Karpas-422 (cell line): ENCODE measurements at regions not wholly inside any gene's neighbourhood (a gene's known extent, or its start where the extent isn't known, plus 50 kb on each side); places are given as distances from the start of the nearest gene placed in this dataset.
"Not testable (repeated sequence)": the region's sequence is repeated elsewhere in the genome, so short reads cannot be mapped to it uniquely, and the experiment has no call there.

Experiments used
- DNase-seq: peaks from one replicate; pipeline ENCODE4 v3.0.0-alpha.2; 2015
- H2AFZ ChIP-seq: fragments of 200-600 bp; sonication (generic); 2 replicates; pipeline ENCODE4 v1.6.1; 2014; ENCODE audit warnings: antibody characterized with exemption, low read length, mixed read lengths
- H3K27ac ChIP-seq: fragments of 200-600 bp; sonication (generic); 2 replicates; pipeline ENCODE4 v1.5.1; 2014; ENCODE audit warnings: mild to moderate bottlenecking, low read length, moderate library complexity
- H3K27me3 ChIP-seq: fragments of 200-600 bp; sonication (generic); 2 replicates; pipeline ENCODE4 v1.6.1; 2014; ENCODE audit warnings: low read length, mixed read lengths
- H3K36me3 ChIP-seq: fragments of 200-600 bp; sonication (generic); 2 replicates; pipeline ENCODE4 v1.6.1; 2014; ENCODE audit warnings: low read length, mixed read lengths; ENCODE audit not compliant: insufficient read depth
- H3K4me1 ChIP-seq: fragments of 200-600 bp; sonication (generic); 2 replicates; pipeline ENCODE4 v1.6.1; 2014; ENCODE audit warnings: mild to moderate bottlenecking, low read length, mixed read lengths
- H3K4me2 ChIP-seq: fragments of 200-600 bp; sonication (generic); 2 replicates; pipeline ENCODE4 v1.6.1; 2014; ENCODE audit warnings: low read length, low read depth, mild to moderate bottlenecking; ENCODE audit not compliant: poor library complexity, severe bottlenecking
- H3K4me3 ChIP-seq: fragments of 200-600 bp; sonication (generic); 2 replicates; pipeline ENCODE4 v1.5.1; 2014; ENCODE audit warnings: mild to moderate bottlenecking, antibody characterized with exemption, low read length, mixed read lengths
- H3K79me2 ChIP-seq: fragments of 200-600 bp; sonication (generic); 2 replicates; pipeline ENCODE4 v1.6.1; 2014; ENCODE audit warnings: mild to moderate bottlenecking, low read length, mixed read lengths
- H3K9ac ChIP-seq: fragments of 200-600 bp; sonication (generic); 2 replicates; pipeline ENCODE4 v1.6.0; 2014; ENCODE audit warnings: low read length
- H3K9me2 ChIP-seq: fragments of 200-600 bp; sonication (generic), shearing (Covaris generic); replicated peaks from 2 replicates; pipeline ENCODE4 v1.6.0; 2014; ENCODE audit warnings: mild to moderate bottlenecking, low read length, moderate library complexity; ENCODE audit not compliant: insufficient read depth
- H3K9me3 ChIP-seq: fragments of 300-700, 200-600 bp; sonication (generic); 2 replicates; pipeline ENCODE4 v1.6.1; 2014; ENCODE audit warnings: low read length, mixed read lengths
- H4K20me1 ChIP-seq: fragments of 200-600 bp; sonication (generic); 2 replicates; pipeline ENCODE4 v1.6.1; 2014; ENCODE audit warnings: mild to moderate bottlenecking, antibody characterized with exemption, low read length, low read depth; ENCODE audit not compliant: insufficient read depth

DNA sequence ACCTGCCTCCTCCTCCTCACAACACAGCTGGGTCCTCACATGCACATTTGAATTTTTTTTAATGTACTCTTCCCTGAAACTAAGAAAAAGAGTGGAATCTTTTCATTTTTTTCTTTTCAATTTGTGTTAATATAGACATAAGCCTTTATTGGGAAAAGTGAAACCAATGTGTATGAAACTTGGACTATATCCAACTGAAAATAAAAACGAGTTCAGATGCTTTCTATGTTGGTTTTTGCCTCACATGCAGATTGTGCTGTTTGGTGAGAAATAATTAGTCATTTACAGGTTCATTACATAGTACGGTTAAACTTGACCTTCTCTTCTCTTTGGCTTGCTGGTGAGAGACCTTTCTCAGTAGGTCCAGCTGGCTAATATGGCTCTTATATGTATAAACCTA is 515.2 kb upstream of the FANCL start:
- Histone ChIP-seq H3K27me3 (no peaks in the 10 kb centered on the region; the same call in 1 of the 2 replicates), H3K4me2 (no peak overlapping the region), H3K27ac (no peak overlapping the region), H3K79me2 (no peaks in the 10 kb centered on the region), H2AFZ (no peak overlapping the region), H3K4me3 (no peak overlapping the region), H3K9me3 (no peaks in the 10 kb centered on the region), H3K9me2 (no peaks in the 10 kb centered on the region), H3K4me1 (no peaks in the 10 kb centered on the region), H3K36me3 (no peaks in the 10 kb centered on the region), H4K20me1 (no peaks in the 10 kb centered on the region), H3K9ac (no peak overlapping the region)
- no peak for DNase-seq

DNA sequence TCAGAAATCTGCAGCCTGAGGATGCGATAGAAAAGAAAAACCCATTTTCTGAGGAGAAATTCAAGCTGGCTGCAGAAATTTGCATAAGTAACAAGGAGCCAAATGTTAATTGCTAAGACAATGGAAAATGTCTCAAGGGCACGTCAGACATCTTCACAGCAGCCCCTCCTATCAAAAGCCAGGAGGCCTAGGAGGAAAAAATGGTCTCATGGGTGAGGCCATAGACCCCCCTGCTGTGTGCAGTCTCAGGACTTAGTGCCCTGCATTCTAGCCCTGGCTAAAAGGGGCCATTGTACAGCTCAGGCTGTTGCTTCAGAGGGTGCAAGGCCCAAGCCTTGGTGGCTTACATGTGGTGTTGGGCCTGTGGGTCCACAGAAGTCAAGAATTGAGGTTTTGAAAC is 511.4 kb upstream of the FANCL start:
- not testable (repeated sequence) for H3K79me2 ChIP-seq, H3K4me2 ChIP-seq, DNase-seq, H3K27ac ChIP-seq, H3K36me3 ChIP-seq, H2AFZ ChIP-seq, H3K4me1 ChIP-seq, H3K9me3 ChIP-seq, H4K20me1 ChIP-seq, H3K4me3 ChIP-seq, H3K27me3 ChIP-seq, H3K9me2 ChIP-seq, H3K9ac ChIP-seq

DNA sequence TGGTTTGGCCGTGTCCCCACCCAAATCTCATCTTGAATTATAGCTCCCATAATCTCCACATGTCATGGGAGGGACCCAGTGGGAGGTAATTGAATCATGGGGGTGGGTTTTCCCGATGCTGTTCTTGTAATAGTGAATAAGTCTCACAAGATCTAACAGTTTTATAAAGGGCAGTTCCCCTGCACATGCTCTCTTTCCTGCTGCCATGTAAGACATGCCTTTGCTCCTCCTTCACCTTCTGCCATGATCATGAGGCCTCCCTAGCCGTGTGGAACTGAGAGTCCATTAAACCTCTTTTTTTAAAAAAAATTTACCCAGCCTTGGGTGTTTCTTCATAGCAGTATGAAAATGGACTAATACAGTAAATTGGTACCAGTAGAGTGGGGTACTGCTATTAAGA is 510.6 kb upstream of the FANCL start:
- DNase-seq, H3K79me2 ChIP-seq, H3K27me3 ChIP-seq, H3K4me3 ChIP-seq, H3K4me1 ChIP-seq, H3K36me3 ChIP-seq, H3K9me3 ChIP-seq, H3K9ac ChIP-seq, H4K20me1 ChIP-seq, H3K27ac ChIP-seq, H3K4me2 ChIP-seq, H3K9me2 ChIP-seq, H2AFZ ChIP-seq: not testable (repeated sequence)

DNA sequence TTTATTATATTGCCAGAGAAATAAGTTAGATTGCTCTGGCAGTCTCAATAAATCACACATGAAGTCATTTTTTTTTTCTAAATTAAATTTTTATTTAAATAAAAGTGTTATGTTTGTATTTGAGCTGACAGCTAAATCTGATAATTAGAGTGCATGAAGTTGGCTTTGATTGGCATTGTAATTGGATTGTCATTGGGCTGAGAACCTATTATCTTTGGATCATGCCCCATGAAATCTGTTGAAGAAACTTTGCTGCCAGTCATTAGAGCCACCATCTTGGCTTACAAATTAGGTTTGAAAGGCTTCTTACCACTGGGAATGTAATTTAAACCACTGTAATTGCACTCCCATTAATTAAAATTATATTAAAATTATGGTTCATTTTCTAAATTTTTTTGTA is 507.9 kb upstream of the FANCL start:
- H3K4me3 ChIP-seq = no peak overlapping the region
- no peaks in the 10 kb centered on the region for H3K36me3 ChIP-seq
- no peaks in the 10 kb centered on the region for H3K9me2 ChIP-seq
- no peaks in the 10 kb centered on the region for H4K20me1 ChIP-seq
- H3K9me3 ChIP-seq = no peaks in the 10 kb centered on the region
- no peak overlapping the region for H3K27ac ChIP-seq
- H3K4me2 ChIP-seq = no peak overlapping the region
- no peaks in the 10 kb centered on the region for H3K27me3 ChIP-seq
- no peaks in the 10 kb centered on the region for H3K79me2 ChIP-seq
- H3K9ac ChIP-seq = no peak overlapping the region
- no peak overlapping the region for H2AFZ ChIP-seq
- DNase-seq = no peak
- H3K4me1 ChIP-seq = no peaks in the 10 kb centered on the region

DNA sequence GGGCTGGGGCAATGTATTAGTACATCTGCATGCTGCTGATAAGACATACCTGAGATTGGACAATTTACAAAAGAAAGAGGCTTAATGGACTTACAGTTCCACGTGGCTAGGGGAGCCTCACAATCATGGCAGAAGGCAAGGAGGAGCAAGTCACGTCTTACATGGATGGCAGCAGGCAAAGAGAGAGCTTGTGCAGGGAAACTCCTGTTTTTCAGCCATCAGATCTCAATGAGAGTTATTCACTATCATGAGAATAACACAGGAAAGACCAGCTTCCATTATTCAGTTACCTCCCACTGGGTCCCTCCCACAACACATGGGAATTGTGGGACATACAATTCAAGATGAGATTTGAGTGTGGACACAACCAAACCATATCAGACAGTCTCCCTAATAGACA is 504.2 kb upstream of the FANCL start:
- not testable (repeated sequence) for H3K4me1 ChIP-seq, H3K27ac ChIP-seq, H3K36me3 ChIP-seq, H3K27me3 ChIP-seq, H3K4me2 ChIP-seq, H3K4me3 ChIP-seq, H3K79me2 ChIP-seq, H4K20me1 ChIP-seq, H2AFZ ChIP-seq, DNase-seq, H3K9me3 ChIP-seq, H3K9me2 ChIP-seq, H3K9ac ChIP-seq

DNA sequence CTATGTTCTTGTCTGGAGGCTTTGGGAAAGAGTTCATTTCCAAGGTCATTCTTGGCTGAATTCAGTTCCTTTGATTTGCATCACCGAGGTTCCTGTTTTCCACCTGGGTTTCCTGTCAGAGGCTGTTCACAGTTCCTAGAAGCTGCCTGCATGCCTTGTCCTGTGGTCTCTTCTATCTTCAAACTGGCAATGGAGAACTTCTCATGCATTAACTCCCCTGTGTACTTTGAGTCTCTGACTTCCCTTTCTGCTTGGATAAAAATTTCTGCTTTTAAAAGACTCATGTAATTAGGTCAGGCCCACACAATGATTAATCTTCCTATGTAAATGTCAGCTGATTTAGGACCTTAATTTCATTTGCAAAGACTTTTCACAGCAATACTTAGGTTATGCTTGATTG is 499.3 kb upstream of the FANCL start:
- no peak overlapping the region for H3K27ac ChIP-seq
- no peaks in the 10 kb centered on the region for H3K79me2 ChIP-seq
- H2AFZ ChIP-seq = no peak overlapping the region
- H4K20me1 ChIP-seq = no peaks in the 10 kb centered on the region
- H3K9ac ChIP-seq = no peak overlapping the region
- H3K4me2 ChIP-seq = no peak overlapping the region
- no peaks in the 10 kb centered on the region for H3K36me3 ChIP-seq
- peak; percentile 43 for DNase-seq
- no peaks in the 10 kb centered on the region for H3K9me3 ChIP-seq
- no peaks in the 10 kb centered on the region for H3K27me3 ChIP-seq
- H3K4me1 ChIP-seq = no peaks in the 10 kb centered on the region; the same call in 1 of the 2 replicates
- no peak overlapping the region for H3K4me3 ChIP-seq
- no peaks in the 10 kb centered on the region for H3K9me2 ChIP-seq

DNA sequence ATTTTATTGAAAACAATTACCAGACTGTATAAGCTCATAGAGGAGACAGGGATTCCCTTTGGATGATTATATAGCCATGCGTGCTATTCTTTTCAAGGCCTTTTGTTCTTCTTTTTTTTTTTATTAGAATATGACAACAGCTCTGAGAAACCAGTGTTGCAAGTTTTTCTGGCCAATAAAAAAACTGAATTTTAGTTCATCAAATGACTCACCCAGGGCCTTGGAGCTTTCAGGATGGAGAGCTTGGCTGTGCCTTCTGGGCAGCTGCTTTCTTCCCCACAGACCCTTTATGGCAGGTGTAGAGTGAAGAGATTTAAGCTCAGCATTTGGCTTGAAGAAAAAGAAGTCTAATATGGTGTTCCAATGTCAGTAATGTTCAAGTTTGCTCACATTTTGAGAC is 497.9 kb upstream of the FANCL start:
- Histone ChIP-seq H3K4me1 (no peaks in the 10 kb centered on the region; the same call in 1 of the 2 replicates), H2AFZ (no peak overlapping the region), H3K27me3 (no peaks in the 10 kb centered on the region), H3K4me2 (no peak overlapping the region), H3K36me3 (no peaks in the 10 kb centered on the region), H3K79me2 (no peaks in the 10 kb centered on the region), H3K9me3 (no peaks in the 10 kb centered on the region), H3K9me2 (no peaks in the 10 kb centered on the region), H4K20me1 (no peaks in the 10 kb centered on the region), H3K4me3 (no peak overlapping the region), H3K27ac (no peak overlapping the region), H3K9ac (no peak overlapping the region)
- no peak for DNase-seq

DNA sequence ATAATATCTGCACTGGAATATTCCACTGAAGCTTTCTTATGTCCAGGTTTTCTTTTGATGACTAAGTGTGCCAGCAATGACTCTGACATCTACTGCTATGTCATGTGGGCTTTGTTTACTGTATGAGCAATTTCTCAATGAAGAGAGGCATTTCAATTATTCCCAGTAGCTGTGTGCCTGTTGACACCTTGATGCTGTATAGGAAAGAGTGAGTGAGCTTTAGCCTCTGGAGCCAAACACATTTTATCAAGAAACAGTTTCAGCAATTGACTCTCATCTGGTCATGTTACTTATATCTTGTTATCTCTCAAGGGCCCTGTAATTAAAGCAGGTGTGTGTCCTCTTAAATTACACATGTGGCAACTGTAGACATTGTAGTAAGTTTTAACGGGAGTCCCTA is 493.2 kb upstream of the FANCL start:
- Histone ChIP-seq H3K9me2 (no peaks in the 10 kb centered on the region), H3K4me1 (no peaks in the 10 kb centered on the region)

DNA sequence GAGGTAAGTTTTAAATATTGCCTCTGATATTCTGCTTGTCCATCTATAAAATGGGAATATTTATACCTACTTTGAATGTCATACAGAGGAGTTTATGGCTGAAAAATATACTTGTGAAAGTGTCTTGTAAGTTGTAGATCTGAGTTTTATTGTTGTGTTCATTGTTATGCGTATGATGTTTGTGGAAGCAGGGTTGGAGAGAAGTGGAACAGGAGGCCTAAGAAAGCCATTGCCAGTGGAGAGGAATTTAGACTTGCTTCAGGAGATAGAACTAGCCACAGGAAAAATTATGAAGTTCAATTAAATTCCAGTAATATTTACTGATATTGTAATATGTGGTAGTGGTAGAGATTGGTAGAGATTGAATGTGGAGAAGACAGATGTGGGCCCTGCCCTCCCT is 491.9 kb upstream of the FANCL start:
- Histone ChIP-seq H2AFZ (no peak overlapping the region), H3K4me3 (no peak overlapping the region), H3K9me3 (no peaks in the 10 kb centered on the region), H3K36me3 (no peaks in the 10 kb centered on the region), H3K4me1 (no peaks in the 10 kb centered on the region), H4K20me1 (no peaks in the 10 kb centered on the region), H3K27ac (no peak overlapping the region), H3K79me2 (no peaks in the 10 kb centered on the region), H3K9me2 (no peaks in the 10 kb centered on the region), H3K27me3 (no peaks in the 10 kb centered on the region), H3K4me2 (no peak overlapping the region), H3K9ac (no peak overlapping the region)
- no peak for DNase-seq

More for the DNA sequence above, 493.2 kb upstream of the FANCL start:
- Histone ChIP-seq H3K9me3 (no peaks in the 10 kb centered on the region), H3K79me2 (no peaks in the 10 kb centered on the region), H3K9ac (no peak overlapping the region), H3K27ac (no peak overlapping the region), H3K4me2 (no peak overlapping the region), H4K20me1 (no peaks in the 10 kb centered on the region), H3K36me3 (no peaks in the 10 kb centered on the region), H2AFZ (no peak overlapping the region), H3K27me3 (no peaks in the 10 kb centered on the region), H3K4me3 (no peak overlapping the region)
- DNase-seq = no peak
